IPS DF 6.9 (cell line): ENCODE measurements at regions not wholly inside any gene's neighbourhood (a gene's known extent, or its start where the extent isn't known, plus 50 kb on each side); places are given as distances from the start of the nearest gene placed in this dataset.

Experiments
- DNase-seq: peaks from one replicate; pipeline ENCODE4 v3.0.0-alpha.2; 2013; ENCODE audit warnings: low read depth, low spot score
- H3K27ac ChIP-seq: one replicate; pipeline ENCODE4 v1.5.1; 2013; ENCODE audit warnings: low read length, control low read depth
- H3K27me3 ChIP-seq: 2 replicates; pipeline ENCODE4 v1.6.1; 2013; ENCODE audit warnings: mild to moderate bottlenecking, low read length; ENCODE audit not compliant: control insufficient read depth, insufficient read depth
- H3K36me3 ChIP-seq: 2 replicates; pipeline ENCODE4 v1.6.1; 2013; ENCODE audit warnings: low read length; ENCODE audit not compliant: control insufficient read depth, insufficient read depth
- H3K4me1 ChIP-seq: 2 replicates; pipeline ENCODE4 v1.6.1; 2013; ENCODE audit warnings: low read length; ENCODE audit not compliant: control insufficient read depth, insufficient read depth
- H3K4me3 ChIP-seq: 2 replicates; pipeline ENCODE4 v1.5.1; 2013; ENCODE audit warnings: mild to moderate bottlenecking, low read length
- H3K9me3 ChIP-seq: 2 replicates; pipeline ENCODE4 v1.6.1; 2013; ENCODE audit warnings: low read length, inconsistent platforms; ENCODE audit not compliant: control insufficient read depth, insufficient read depth
- WGBS: extraction: QIAGEN DNeasy Blood & Tissue Kit; methylation state at CpG from one replicate; pipeline ENCODE4 v1.1.7; 2013; ENCODE audit warnings: mixed read lengths, missing lambda C conversion rate; ENCODE audit not compliant: insufficient read length, insufficient coverage; 5-methylcytosine and 5-hydroxymethylcytosine counted together

DNA sequence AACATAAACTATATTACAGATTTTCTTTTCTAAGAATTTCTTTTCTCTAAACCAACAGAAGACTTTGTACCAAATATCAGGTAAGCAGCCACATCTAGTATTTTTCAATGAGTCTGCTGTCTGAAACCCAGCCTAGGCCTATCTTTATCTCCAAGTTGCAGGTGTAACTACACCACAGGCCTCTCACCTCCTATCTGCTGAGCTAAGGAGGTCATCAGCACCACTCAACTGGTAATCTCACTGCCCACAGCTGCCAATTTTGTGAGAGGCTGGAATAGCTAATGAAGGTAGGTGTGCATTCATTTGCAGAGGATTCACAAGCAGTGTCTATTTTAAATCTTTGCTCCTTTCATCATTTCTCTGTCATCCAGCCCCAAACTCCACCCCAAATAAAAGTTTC lies 584.8 kb downstream of the HDGFL1 start:
- no peaks in the 10 kb centered on the region for H3K27me3 ChIP-seq
- H3K27ac ChIP-seq, result no peak overlapping the region
- H3K4me3 ChIP-seq, result no peak overlapping the region
- H3K9me3 ChIP-seq, result no peaks in the 10 kb centered on the region; the same call in 1 of the 2 replicates
- DNase-seq, result no peak
- no peaks in the 10 kb centered on the region for H3K4me1 ChIP-seq
- no peaks in the 10 kb centered on the region for H3K36me3 ChIP-seq

- H3K36me3 ChIP-seq, result no peaks in the 10 kb centered on the region
- no peaks in the 10 kb centered on the region for H3K4me1 ChIP-seq
- H3K27ac ChIP-seq, result no peak overlapping the region
- H3K27me3 ChIP-seq, result no peaks in the 10 kb centered on the region
- WGBS, result no CpG with 5 or more reads among the region's 1 CpG
- H3K9me3 ChIP-seq, result no peaks in the 10 kb centered on the region; the same call in 1 of the 2 replicates
- DNase-seq, result no peak
- H3K4me3 ChIP-seq, result no peak overlapping the region
These were observed 600.7 kb downstream of the HDGFL1 start for GRCh38 chr6:23170049-23170448.

DNA sequence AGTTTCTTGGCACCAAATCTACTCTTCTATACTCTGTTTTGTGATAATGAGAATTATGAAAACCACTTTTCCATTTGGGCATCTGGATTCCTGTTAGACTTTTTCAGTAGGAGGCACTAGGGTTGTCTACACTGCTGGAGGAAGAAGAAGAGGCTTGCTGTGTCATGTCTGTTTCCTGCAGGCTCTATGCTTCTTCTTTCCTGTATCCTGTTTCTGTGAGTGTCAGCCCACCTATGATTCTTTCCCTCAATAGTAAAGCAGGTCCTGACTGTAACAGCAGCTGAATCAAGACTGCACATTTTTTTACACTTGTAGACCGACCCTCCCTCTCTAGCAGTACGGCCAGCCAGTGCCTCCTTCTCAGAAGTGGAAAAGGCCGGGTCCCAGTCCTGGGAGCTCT lies 603.9 kb downstream of the HDGFL1 start:
- DNase-seq, result no peak
- Histone ChIP-seq H3K4me1 (no peaks in the 10 kb centered on the region), H3K36me3 (no peaks in the 10 kb centered on the region), H3K4me3 (no peak overlapping the region), H3K27me3 (no peaks in the 10 kb centered on the region), H3K27ac (no peak overlapping the region), H3K9me3 (no peaks in the 10 kb centered on the region; the same call in 1 of the 2 replicates)
- no CpG with 5 or more reads among the region's 3 CpGs for WGBS

DNA sequence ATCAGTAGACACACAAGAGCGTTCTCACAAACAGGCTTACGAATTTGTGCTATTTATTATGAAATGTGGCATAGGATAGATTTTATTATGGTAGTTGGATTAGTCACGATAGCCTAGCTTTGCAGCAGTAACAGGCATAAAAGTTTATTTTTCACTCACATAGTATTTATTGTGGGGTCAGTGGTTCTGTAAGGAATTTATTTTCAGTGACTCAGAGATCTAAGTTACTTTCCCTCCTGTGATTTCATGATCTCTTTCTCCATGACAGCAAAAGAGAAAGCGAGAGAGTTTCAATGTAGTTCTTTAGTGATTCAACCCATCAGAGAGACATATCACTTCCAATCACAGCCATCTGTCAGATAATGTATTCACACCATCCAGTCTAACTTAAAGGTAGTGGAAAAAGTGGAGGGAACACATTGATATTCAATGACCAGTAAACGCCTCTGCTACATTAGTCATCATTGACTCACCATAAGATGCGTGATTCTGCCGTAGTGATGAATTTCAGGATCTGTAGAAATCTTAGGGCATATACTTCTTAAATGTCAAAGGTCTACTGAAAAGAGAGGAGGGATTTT lies 605.5 kb downstream of the HDGFL1 start:
- Histone ChIP-seq H3K4me3 (no peak overlapping the region), H3K36me3 (no peaks in the 10 kb centered on the region), H3K4me1 (no peaks in the 10 kb centered on the region), H3K27ac (no peak overlapping the region), H3K27me3 (no peaks in the 10 kb centered on the region), H3K9me3 (no peaks in the 10 kb centered on the region; the same call in 1 of the 2 replicates)
- no peak for DNase-seq
- WGBS, result no CpG with 5 or more reads among the region's 7 CpGs

GRCh38 chr6:23175391-23175790 lies 606.0 kb downstream of the HDGFL1 start:
- no peak overlapping the region for H3K4me3 ChIP-seq

DNA sequence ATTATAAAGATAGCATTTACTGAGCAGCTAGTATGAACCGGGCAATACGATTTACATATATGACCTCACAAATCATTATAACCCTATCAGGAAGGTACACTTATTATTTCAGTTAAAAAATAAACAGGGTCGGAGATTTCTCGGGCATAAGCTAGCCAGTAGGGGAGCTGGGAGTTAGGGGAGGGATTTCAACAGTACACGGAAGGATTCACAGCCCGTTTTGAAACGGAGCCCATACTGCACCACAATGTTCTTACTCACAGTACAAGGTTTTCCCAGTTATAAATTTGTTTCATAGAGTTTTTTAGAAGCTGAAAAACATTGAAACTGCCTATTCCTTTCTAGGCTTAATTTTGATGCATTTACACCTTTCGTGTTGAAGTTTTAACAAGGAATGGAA lies 607.1 kb downstream of the HDGFL1 start:
- H3K36me3 ChIP-seq, result no peaks in the 10 kb centered on the region
- no peaks in the 10 kb centered on the region for H3K27me3 ChIP-seq
- H3K9me3 ChIP-seq, result no peaks in the 10 kb centered on the region; the same call in 1 of the 2 replicates
- no peak overlapping the region for H3K27ac ChIP-seq
- no peak overlapping the region for H3K4me3 ChIP-seq
- no CpG with 5 or more reads among the region's 8 CpGs for WGBS
- 0 out of 2 replicates have a peak, but pooled peaks cover 2% of the 10 kb centered on the region for H3K4me1 ChIP-seq
- no peak for DNase-seq

More at GRCh38 chr6:23175391-23175790, 606.0 kb downstream of the HDGFL1 start:
- Histone ChIP-seq H3K9me3 (no peaks in the 10 kb centered on the region; the same call in 1 of the 2 replicates), H3K27me3 (no peaks in the 10 kb centered on the region), H3K27ac (no peak overlapping the region), H3K36me3 (no peaks in the 10 kb centered on the region), H3K4me1 (no peaks in the 10 kb centered on the region)
- no peak for DNase-seq
- no CpG with 5 or more reads among the region's 2 CpGs for WGBS

- Histone ChIP-seq H3K4me1 (0 out of 2 replicates have a peak, but pooled peaks cover 2% of the 10 kb centered on the region), H3K4me3 (no peak overlapping the region), H3K9me3 (no peaks in the 10 kb centered on the region; the same call in 1 of the 2 replicates), H3K27me3 (no peaks in the 10 kb centered on the region), H3K27ac (no peak overlapping the region), H3K36me3 (no peaks in the 10 kb centered on the region)
- no peak for DNase-seq
- no CpG with 5 or more reads among the region's 11 CpGs for WGBS
These were observed 607.5 kb downstream of the HDGFL1 start for GRCh38 chr6:23176883-23177282.

- no CpG with 5 or more reads among the region's 1 CpG for WGBS
- Histone ChIP-seq H3K36me3 (no peaks in the 10 kb centered on the region), H3K9me3 (no peaks in the 10 kb centered on the region), H3K4me3 (no peak overlapping the region), H3K27ac (no peak overlapping the region), H3K4me1 (0 out of 2 replicates have a peak, but pooled peaks cover 2% of the 10 kb centered on the region), H3K27me3 (no peaks in the 10 kb centered on the region)
- no peak for DNase-seq
These were observed 608.4 kb downstream of the HDGFL1 start for GRCh38 chr6:23177806-23178205.

DNA sequence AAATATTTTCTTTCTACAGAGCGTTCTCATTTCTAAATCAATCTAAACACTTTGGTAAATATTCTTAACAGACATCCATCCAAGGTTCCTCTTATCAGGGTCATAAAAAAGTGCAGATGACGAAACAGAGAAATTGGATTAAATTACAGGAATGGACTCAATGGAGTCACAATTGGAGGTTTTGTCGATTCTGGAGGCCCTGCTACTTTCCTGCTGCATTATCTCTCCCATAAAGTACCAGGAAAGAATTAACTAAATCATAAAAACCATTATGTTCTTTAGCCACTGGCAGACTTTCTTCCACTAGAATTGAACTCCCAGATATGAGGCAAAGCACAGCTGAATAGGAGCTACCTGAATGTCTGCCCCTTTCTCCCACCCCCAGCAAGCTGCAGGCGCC lies 610.6 kb downstream of the HDGFL1 start:
- DNase-seq, result no peak
- Histone ChIP-seq H3K4me3 (no peak overlapping the region), H3K27me3 (no peaks in the 10 kb centered on the region), H3K27ac (no peak overlapping the region), H3K9me3 (no peaks in the 10 kb centered on the region), H3K36me3 (no peaks in the 10 kb centered on the region), H3K4me1 (0 out of 2 replicates have a peak, but pooled peaks cover 2% of the 10 kb centered on the region)
- WGBS, result 100% methylated on average over 1 of the region's 4 CpGs

GRCh38 chr6:23180504-23181293 lies 611.3 kb downstream of the HDGFL1 start:
- Histone ChIP-seq H3K9me3 (no peaks in the 10 kb centered on the region), H3K27ac (no peak overlapping the region), H3K27me3 (no peaks in the 10 kb centered on the region), H3K4me1 (0 out of 2 replicates have a peak, but pooled peaks cover 2% of the 10 kb centered on the region), H3K36me3 (no peaks in the 10 kb centered on the region), H3K4me3 (no peak overlapping the region; the same call in 1 of the 2 replicates)
- WGBS, result no CpG with 5 or more reads among the region's 12 CpGs
- DNase-seq, result no peak
